D721Med (cell line): ENCODE measurements at regions not wholly inside any gene's neighbourhood (a gene's known extent, or its start where the extent isn't known, plus 50 kb on each side); places are given as distances from the start of the nearest gene placed in this dataset.

ENCODE experiments used
- DNase-seq: peaks from one replicate; pipeline ENCODE4 v3.0.0; 2011; ENCODE audit warnings: low spot score; ENCODE audit not compliant: insufficient read length
- FAIRE-seq: peaks from 2 replicates; lab custom pipeline; 2011; peaks lifted over from hg19 to GRCh38; lab: Jason Lieb, UNC
- TF ChIP-seq, protein P1 (sequence below): IDR thresholded peaks from 2 replicates; pipeline ENCODE4 v1.5.1; 2012; ENCODE audit warnings: mild to moderate bottlenecking, control low read depth; ENCODE audit not compliant: insufficient read depth; ENCODE audit errors: missing control alignments

DNA sequence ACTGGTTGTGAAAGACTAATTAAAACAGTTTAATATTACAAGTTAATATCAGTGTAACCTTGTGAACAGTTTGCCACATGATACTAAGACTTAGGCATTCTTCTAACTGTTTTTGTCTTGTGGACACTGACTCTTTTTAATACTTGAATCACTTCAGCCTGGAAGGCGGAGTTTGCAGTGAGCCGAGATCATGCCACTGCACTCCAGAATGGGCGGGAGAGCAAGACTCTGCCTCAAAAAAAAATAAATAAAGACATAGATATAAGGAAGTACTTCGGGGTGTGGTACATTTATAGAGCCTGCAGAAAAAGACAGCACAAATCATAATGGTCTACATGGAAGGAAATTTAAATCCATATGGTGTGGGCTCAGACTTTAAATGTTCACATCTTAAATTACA is 300.4 kb upstream of the NETO1 start:
- DNase-seq (no peak), FAIRE-seq (no peak)
- TF ChIP-seq, protein P1, sequence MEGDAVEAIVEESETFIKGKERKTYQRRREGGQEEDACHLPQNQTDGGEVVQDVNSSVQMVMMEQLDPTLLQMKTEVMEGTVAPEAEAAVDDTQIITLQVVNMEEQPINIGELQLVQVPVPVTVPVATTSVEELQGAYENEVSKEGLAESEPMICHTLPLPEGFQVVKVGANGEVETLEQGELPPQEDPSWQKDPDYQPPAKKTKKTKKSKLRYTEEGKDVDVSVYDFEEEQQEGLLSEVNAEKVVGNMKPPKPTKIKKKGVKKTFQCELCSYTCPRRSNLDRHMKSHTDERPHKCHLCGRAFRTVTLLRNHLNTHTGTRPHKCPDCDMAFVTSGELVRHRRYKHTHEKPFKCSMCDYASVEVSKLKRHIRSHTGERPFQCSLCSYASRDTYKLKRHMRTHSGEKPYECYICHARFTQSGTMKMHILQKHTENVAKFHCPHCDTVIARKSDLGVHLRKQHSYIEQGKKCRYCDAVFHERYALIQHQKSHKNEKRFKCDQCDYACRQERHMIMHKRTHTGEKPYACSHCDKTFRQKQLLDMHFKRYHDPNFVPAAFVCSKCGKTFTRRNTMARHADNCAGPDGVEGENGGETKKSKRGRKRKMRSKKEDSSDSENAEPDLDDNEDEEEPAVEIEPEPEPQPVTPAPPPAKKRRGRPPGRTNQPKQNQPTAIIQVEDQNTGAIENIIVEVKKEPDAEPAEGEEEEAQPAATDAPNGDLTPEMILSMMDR = no peak

- TF ChIP-seq, protein P1 = no peak
- DNase-seq = no peak
- no peak for FAIRE-seq
These were observed 296.6 kb upstream of the NETO1 start for GRCh38 chr18:73164430-73164829.

DNA sequence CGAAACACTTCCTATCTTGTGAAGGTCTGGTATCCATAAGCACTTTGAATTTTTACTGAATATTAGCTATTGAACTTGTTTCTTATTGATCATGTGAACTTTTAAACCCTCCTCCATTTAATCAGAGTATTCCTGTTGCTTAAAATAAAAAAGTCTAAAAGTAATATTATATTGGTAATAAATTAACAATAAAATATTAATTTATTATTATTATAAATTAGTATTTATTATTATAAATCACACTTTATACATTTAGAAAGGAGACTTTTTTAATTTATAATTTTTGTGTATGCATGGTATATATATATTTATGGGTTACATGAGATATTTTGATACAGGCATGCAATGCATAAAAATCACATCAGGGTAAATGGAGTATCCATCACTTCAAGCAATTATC is 295.4 kb upstream of the NETO1 start:
- DNase-seq (no peak), FAIRE-seq (no peak)
- TF ChIP-seq, protein P1 = no peak

GRCh38 chr18:73156117-73156516 is 288.3 kb upstream of the NETO1 start:
- TF ChIP-seq, protein P1 = no peak
- FAIRE-seq (no peak), DNase-seq (no peak)

GRCh38 chr18:73153271-73153670 is 285.5 kb upstream of the NETO1 start:
- TF ChIP-seq, protein P1 = no peak
- FAIRE-seq = peak; percentile 97
- no peak for DNase-seq

- FAIRE-seq = no peak
- no peak for DNase-seq
- TF ChIP-seq, protein P1 = no peak
These were observed 283.3 kb upstream of the NETO1 start for GRCh38 chr18:73151086-73151485.

DNA sequence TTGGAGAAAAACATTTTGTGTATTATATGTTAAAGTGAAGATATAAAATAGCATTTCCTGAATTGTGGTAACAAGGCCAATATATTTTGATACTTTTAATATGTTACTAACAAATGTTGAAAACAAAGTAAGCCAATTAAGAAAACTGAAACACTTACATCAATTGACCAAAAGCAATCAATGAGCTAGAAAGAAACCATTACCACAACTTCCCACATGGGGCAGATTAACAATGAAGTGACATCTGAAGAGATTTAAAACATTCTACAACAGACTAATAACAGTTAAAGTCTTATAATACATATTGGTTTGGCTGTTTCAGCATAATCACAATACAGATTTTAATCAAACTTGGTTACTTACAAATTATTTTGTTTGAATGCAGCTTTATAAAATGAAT is 282.4 kb upstream of the NETO1 start:
- FAIRE-seq = peak; percentile 100
- DNase-seq = no peak
- TF ChIP-seq, protein P1 = no peak
